Anterior cingulate cortex (tissue), 58 donors: ENCODE measurements at regions not wholly inside any gene's neighbourhood (a gene's known extent, or its start where the extent isn't known, plus 50 kb on each side); places are given as distances from the start of the nearest gene placed in this dataset.
A peak's percentile ranks its signal among the peaks of the same experiment; 100 is the strongest.
"Not testable (repeated sequence)": the region's sequence is repeated elsewhere in the genome, so short reads cannot be mapped to it uniquely, and the experiment has no call there.

Experiments
- DNase-seq, 58 donors: peaks; one replicate each; lab custom pipeline; 2025; lab: John Stamatoyannopoulos, UW

DNA sequence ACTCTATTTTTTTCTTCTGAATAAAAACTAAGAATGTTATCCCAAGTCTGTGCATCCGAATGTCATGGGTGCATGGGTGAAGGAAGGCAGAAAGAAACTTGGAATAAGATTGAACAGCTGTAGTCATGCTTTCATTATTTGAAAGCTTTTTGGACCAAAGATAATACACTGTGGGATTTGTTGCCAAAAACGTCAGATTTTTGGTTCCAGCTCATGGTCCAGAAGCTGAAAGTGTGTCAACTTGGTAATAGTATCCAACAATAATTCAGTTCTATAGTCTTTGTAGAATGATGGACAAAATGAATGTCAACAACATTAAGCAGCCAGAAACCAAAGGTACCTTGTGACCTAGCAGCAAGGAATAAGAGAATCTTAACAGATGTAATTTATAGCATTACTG, 327.9 kb upstream of the ADAMTS9 start:
- DNase-seq = no peak

GRCh38 chr3:65013053-65013452, 325.3 kb upstream of the ADAMTS9 start:
- no peak for DNase-seq

DNA sequence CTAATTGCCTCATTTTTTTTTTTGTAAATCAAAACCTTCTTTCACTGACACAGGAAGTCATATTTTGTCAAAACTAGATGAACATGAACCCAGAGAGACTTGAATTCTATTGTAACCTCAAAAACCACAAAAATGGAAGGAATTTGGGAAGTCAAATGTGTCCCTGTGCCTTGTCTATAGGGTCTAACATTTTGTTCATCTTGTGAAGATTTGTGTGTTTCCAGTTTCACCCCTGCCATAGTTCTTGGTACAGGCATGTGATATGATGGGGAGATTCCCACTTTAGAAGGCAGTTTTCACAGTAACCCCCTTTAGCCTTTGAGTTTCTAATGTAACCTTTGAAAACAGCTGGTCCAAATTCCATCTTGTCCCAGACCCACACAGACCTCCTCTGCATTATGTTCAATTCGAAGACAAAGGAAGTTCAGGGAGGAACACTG, 318.5 kb upstream of the ADAMTS9 start:
- no peak for DNase-seq

- DNase-seq = no peak
These were observed 317.7 kb upstream of the ADAMTS9 start for GRCh38 chr3:65005486-65005885.

- peak in 2 of 58 donors; percentile 3 to 4 for DNase-seq
These were observed 317.0 kb upstream of the ADAMTS9 start for GRCh38 chr3:65004795-65005295.

DNA sequence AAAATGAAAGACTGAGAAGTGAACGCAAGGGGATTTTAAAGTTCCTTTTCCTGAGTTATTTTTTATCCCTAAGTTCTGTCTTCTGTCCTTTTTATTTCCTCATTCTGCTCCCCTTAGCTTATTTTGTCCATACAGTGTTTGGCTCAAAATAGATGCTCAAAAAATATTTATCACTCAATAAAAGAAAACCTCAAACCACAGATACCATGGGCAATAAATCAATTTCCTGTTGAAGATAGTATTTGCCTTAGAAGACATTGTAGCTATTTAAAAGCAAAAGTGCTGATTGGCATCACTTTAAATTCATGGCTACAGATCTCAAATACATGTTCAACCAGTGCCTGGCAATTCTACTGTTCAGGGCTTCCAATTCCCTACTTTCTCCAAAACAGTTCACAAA, 316.5 kb upstream of the ADAMTS9 start:
- no peak for DNase-seq

GRCh38 chr3:65001119-65001518, 313.3 kb upstream of the ADAMTS9 start:
- DNase-seq = not testable (repeated sequence)

- DNase-seq = no peak
These were observed 310.5 kb upstream of the ADAMTS9 start for GRCh38 chr3:64998317-64998716.

DNA sequence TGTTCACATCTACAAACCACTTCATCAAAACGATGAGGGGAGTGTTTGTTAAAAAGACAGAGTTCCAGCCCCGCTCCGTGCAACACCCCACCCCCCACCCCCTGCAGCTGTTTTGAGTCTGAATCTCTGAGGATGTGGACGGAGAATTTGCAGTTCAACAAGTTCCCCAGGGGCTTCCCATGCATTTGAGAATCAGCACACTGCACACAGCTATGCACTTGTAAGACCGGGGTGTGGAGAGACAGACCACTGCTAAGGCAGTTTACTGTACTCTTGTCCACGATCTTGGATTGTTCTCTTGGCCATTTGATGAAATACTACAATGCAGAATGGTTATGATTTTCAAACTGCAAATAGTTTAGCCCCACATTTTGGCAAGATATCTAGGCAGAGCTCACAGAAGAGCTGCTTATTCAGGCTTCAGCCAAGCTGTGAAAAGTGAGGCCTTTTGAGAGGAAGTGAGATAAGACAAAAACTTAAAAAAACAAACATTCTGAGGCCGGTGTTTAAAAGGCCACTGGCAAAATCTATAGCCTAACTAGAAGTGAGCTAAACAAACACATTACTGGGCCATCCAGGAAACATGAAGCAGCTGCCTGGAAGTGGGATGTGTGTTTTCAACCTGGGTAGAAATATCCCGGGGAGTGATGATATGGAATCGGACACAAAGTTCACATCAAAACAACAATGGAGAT, 308.2 kb upstream of the ADAMTS9 start:
- DNase-seq = no peak

DNA sequence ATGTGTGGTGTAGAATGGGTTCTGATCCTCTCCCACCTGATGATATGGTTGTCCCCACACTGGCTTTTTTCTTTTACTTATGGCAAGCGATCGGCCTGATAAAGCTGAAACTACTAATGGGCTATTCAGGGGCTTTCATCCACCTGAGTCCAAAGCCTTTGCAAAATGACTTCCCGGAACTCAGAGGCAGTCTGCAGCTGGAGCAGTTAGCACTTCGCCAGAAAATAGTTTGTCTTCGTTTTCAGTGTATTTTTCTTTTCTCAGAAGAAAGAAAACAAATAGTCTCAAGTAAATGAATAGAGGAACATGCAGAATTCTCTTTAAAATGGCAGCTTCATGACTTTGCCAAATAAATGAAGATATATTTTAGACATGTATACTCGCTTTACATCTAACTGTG, 306.0 kb upstream of the ADAMTS9 start:
- no peak for DNase-seq

DNA sequence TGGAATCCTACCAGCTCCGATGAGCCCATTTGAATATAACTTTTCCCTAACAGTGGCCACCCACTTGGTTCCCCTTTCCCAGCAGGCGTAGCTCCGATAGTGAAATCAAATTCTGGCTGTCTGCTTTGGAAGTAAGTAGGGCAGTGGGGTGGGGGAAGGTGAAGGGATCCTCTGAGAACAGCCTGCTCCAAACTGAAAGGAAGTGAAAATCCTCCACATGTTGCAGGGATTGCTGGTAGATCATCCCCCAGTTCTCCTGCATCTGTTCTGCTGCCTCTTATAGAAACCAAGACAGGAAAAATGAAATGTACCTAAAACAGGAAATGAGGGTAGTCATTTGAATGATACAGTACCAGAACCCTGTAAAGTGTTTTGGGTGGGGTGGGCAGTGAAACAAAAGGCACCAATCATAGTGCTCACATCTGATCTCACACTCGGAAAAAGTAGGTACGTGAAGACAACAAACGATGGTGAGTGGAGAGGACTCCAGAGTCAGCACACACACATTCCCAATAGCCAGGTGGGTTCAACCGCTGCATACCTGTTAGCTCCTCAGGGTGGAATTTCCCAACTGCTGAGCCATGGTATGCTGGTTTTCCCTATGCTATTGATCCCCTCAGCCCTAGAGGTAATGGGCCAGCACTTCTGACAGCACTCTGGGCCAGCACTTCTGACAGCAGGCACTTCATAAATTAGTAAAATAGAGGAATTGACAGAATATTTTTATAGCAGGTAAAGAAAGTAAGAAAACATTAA, 304.9 kb upstream of the ADAMTS9 start:
- no peak for DNase-seq

DNA sequence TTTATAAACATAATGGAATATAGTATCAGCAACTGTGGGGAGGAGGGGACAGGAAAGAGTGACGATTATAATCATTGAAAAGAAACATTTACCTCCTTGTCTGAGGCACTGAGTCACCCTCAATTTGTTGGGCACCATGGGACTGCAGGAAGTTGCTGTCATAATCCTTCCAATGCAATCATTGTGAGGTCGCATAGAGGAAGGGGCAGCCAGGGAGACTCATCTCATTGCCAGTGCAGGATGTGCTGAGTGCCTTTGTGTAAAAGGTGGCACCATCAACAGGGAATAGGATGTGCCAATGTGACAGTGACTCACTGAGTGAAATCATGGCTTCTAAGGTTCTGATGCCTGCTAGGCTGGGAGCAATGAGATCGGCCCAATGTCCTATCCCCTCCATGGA, 300.4 kb upstream of the ADAMTS9 start:
- no peak for DNase-seq

GRCh38 chr3:64987726-64988125, 299.9 kb upstream of the ADAMTS9 start:
- no peak for DNase-seq

DNA sequence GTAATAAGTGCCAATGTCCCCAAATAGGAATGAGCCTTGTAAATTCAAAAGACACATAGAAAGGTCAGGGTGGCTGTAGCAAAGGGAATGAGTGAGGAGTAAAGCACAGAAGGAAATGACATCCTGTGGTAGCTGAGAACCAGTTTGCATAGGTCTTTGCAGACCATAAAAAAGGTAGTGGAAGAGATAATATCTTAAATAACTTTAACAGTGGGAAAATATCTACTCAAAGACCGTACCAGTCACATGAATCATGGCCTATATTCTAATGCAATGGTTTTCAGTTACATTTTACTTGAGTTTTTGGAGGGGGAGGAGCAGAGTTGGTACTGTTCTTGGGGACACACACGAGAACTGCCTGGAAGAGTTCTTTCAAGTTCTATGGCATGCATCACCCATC, 297.3 kb upstream of the ADAMTS9 start:
- no peak for DNase-seq

DNA sequence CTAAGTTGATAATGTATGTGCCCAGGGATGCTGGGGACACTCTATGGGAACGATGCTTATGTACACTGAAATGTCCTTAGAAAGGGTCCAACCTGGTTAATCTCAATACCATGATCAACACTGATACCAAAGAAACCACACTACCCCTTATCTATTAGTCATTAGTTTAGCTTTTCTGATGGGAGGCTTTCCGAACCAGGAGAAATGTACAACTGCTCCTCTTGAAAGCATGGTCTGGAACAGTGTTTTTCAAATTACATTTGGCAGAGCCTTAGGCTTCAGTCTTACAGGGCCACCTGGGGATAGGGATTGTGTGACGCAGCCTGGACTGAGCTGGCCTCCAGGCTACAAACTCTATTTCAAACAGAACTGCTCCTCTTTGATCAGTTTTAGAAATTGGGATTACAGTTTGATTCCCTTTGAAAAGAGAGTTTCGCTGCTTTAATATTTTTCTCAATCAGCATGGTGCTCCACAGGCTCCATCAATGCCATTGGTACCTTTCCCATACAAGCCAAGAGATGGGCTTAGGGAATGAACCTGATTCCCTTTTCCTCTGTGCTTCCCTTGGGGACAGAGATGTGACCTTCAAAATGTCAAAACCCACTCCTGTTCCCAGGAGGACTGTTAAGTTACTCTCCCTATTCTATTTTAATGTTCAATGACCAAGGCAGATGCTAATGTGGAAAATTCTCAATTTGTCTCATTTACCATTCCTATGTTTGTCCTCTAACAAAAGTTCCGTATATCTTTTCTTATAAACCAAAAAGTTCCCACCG, 296.0 kb upstream of the ADAMTS9 start:
- DNase-seq = no peak

GRCh38 chr3:64977308-64978100, 289.7 kb upstream of the ADAMTS9 start:
- no peak for DNase-seq

DNA sequence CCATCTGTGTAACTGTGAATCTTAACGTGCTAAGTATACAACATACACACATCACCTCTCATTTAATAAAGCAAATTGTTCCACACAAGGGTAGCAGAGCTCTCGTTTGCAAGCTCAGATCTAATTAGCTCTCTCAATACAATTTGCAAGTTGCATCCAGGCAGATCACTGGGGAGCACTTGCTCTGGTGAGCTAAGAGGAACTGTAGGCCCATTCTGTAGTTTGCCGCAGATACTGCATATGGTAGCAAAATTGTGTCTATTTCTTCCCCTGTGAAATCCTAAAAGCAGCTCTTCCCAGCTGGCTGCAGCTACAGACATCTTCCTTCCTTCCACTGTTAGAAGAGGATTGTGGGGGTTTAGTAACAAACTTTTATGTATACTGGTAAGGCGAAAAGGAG, 288.7 kb upstream of the ADAMTS9 start:
- no peak for DNase-seq

DNA sequence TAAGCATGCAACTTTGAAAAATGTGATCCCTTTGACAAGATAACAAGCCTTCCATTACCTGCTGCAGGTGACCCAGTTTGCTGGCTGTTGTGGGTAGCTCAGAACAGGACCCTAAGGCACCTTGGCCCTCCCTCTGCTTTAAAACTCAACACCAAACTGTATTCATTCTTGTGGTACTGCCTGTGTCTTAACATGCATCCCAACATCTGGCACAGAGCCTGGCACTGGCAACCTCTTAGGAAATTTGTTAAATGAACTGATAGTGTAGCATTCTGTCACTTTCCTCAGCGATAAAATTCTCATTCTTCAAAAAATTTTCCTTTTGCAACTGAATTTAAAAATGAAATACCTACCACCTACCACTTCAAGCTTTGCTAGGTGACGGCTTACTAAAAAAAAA, 287.3 kb upstream of the ADAMTS9 start:
- peak in 3 of 58 donors; percentile 2 to 16 (median 3) for DNase-seq

DNA sequence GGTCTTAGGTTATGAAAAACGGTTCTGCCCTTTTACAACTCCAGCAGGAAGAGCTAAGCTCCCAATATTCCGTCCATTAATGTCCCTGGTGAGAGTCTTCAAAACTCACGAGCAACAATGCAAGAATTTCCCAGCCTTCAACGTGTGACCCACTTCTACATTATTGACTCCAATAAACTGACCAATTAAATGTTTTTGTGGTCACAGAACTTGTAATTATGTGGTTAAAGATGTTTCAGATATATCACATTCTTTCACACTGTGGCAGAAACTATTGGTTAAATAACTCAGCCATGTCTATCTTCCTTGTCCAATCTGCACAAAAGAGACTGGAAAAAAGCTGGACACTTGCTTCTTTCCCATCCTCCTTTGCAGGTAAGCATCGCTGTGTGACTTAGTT, 286.6 kb upstream of the ADAMTS9 start:
- no peak for DNase-seq

DNA sequence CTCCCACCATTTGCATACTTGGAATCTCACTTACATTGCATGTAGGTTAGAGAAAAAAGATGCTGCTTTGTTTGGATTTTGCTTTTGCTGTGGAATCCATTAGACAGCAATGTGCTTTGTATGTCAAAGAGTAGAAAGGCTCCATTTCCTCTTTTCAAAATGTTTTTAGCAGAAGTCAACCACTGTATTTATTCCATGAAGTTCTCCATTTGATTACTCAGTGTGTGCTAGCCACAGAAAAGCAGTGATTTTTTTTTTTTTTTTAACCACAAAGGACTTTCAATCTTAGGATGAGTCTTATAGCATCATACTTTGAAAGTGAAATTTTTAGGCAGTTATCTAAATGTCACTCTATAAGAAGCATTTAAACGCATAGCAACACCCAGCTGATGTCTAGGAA, 285.0 kb upstream of the ADAMTS9 start:
- no peak for DNase-seq
